Prostate gland (tissue), 2 donors: ENCODE measurements at regions not wholly inside any gene's neighbourhood (a gene's known extent, or its start where the extent isn't known, plus 50 kb on each side); places are given as distances from the start of the nearest gene placed in this dataset.
"Not testable (repeated sequence)": the region's sequence is repeated elsewhere in the genome, so short reads cannot be mapped to it uniquely, and the experiment has no call there.

Experiments
- POLR2A ChIP-seq: fragments of 450-650 bp; IDR thresholded peaks from one replicate; pipeline ENCODE4 v1.6.1; 2016; ENCODE audit warnings: antibody characterized with exemption, mild to moderate bottlenecking
- TF ChIP-seq, protein P1 (sequence below), 4 experiments: fragments of 200-600 bp in 2 of 4; fragments of 450-650 bp in 2 of 4; sonication (generic) in 2 of 4; IDR thresholded peaks; 1 replicate in 3 of 4; 2 replicates in 1 of 4; pipeline ENCODE4 v1.5.1; 2016 to 2019; ENCODE audit warnings: antibody characterized with exemption in 4 of 4, mild to moderate bottlenecking in 2 of 4, moderate library complexity in 2 of 4

DNA sequence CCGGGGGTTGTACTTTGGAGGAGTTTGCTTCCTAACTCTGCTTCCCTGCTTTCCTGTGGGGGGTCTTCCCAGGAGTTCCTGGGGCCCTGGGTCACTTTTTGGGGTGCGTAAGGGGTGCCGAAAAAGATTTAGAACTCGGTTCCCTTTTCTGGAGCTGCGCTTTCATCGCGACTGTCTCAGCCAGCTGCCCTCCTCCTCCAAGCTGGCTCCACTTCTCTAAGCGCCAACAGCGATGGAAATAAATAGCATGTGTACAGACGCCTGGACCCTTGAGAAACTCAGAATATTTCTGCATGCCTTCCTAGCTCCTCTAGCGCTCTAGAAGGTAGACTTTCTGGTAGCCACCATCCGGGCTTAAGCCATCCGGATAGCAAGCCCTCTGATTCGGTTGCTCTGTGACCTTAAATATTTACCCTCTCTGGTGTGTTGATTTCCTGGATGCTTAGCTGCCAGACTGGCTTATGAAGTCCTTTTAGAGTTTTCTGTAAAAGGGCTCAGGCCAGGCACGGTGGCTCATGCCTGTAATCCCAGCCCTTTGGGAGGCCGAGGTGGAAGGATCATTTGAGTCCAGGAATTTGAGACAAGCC, 71.7 kb downstream of the SPDYE17 start:
- TF ChIP-seq, protein P1, sequence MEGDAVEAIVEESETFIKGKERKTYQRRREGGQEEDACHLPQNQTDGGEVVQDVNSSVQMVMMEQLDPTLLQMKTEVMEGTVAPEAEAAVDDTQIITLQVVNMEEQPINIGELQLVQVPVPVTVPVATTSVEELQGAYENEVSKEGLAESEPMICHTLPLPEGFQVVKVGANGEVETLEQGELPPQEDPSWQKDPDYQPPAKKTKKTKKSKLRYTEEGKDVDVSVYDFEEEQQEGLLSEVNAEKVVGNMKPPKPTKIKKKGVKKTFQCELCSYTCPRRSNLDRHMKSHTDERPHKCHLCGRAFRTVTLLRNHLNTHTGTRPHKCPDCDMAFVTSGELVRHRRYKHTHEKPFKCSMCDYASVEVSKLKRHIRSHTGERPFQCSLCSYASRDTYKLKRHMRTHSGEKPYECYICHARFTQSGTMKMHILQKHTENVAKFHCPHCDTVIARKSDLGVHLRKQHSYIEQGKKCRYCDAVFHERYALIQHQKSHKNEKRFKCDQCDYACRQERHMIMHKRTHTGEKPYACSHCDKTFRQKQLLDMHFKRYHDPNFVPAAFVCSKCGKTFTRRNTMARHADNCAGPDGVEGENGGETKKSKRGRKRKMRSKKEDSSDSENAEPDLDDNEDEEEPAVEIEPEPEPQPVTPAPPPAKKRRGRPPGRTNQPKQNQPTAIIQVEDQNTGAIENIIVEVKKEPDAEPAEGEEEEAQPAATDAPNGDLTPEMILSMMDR (IDR thresholded peaks at IDR 0.05), result not testable (repeated sequence)
- not testable (repeated sequence) for TF ChIP-seq POLR2A
